HepG2 (cell line): ENCODE measurements at regions not wholly inside any gene's neighbourhood (a gene's known extent, or its start where the extent isn't known, plus 50 kb on each side); places are given as distances from the start of the nearest gene placed in this dataset.

ENCODE experiments used
- ATAC-seq: fragments of 200-7000 bp; cut with Tn5 transposase; 3 replicates; pipeline ENCODE4 v1.9.1; 2020; ENCODE audit warnings: mild to moderate bottlenecking, moderate library complexity
- BruUV-seq: library from RNA; stranded (reverse); fragments of 400-500 nt; replicated peaks from 2 replicates; lab custom pipeline; 2021; lab: Mats Ljungman, UMichigan
- CTCF ChIA-PET: fragments of 300-600 bp; formaldehyde crosslinking; extraction: SDS; loops from one replicate; lab custom pipeline; 2021; ENCODE audit warnings: low total read pairs, inconsistent platforms, low intra/inter-chr PET ratio; lab: Yijun Ruan, JAX
- POLR2A ChIA-PET: fragments of 350-600 bp; sonication (Branson Sonifier 250); formaldehyde crosslinking; loops from one replicate; lab custom pipeline; 2020; ENCODE audit warnings: antibody characterized with exemption, inconsistent platforms; lab: Yijun Ruan, JAX
- DNase-seq: peaks from one replicate; pipeline ENCODE4 v3.0.0-alpha.2; 2015; ENCODE audit warnings: low spot score
- FAIRE-seq: peaks from 3 replicates; lab custom pipeline; 2011; peaks lifted over from hg19 to GRCh38; lab: Jason Lieb, UNC
- H2AFZ ChIP-seq: one replicate; pipeline ENCODE4 v1.6.1; 2011; ENCODE audit warnings: low read length, inconsistent platforms
- H3K27ac ChIP-seq: fragments of 300-600 bp; 3 replicates; pipeline ENCODE4 v1.8.0; 2011; ENCODE audit warnings: mixed run types, mild to moderate bottlenecking, mixed read lengths, low read length, inconsistent platforms; ENCODE audit not compliant: insufficient read depth; ENCODE audit errors: extremely low read length
- H3K27me3 ChIP-seq, 2 experiments: fragments of 200-600 bp in 1 of 2; 2 replicates in 1 of 2; 3 replicates in 1 of 2; pipeline versions ENCODE4 v1.6.0 to v1.8.0; 2011; ENCODE audit warnings: low read length in 2 of 2, mild to moderate bottlenecking in 2 of 2, moderate library complexity in 2 of 2, inconsistent platforms in 1 of 2; ENCODE audit not compliant: insufficient read depth in 2 of 2, control insufficient read depth in 1 of 2
- H3K36me3 ChIP-seq, 2 experiments: fragments of 200-600 bp in 1 of 2; replicated peaks in 1 of 2; 2 replicates in 1 of 2; 3 replicates in 1 of 2; pipeline versions ENCODE4 v1.5.1 to v1.8.0; 2011; ENCODE audit warnings: low read length in 2 of 2, inconsistent platforms in 1 of 2; ENCODE audit not compliant: insufficient read depth in 2 of 2, control insufficient read depth in 1 of 2
- H3K4me1 ChIP-seq: 2 replicates; pipeline ENCODE4 v1.5.1; 2012; ENCODE audit warnings: low read length, inconsistent platforms; ENCODE audit not compliant: insufficient read depth
- H3K4me2 ChIP-seq: 2 replicates; pipeline ENCODE4 v1.6.0; 2011; ENCODE audit warnings: low read depth, low read length, inconsistent platforms
- H3K4me3 ChIP-seq, 3 experiments: fragments of 200-600 bp in 1 of 3; sonication (generic), shearing (Covaris generic) in 1 of 3; replicated peaks in 1 of 3; 2 replicates each; pipeline ENCODE4 v1.5.1; 2011 to 2016; ENCODE audit warnings: low read length in 3 of 3, inconsistent platforms in 2 of 3, low read depth in 2 of 3, mild to moderate bottlenecking in 2 of 3, control low read depth in 1 of 3, mixed read lengths in 1 of 3; ENCODE audit not compliant: insufficient read depth in 1 of 3
- H3K79me2 ChIP-seq: one replicate; pipeline ENCODE4 v1.6.1; 2011; ENCODE audit warnings: low read length, inconsistent platforms; ENCODE audit not compliant: insufficient read depth
- H3K9ac ChIP-seq: 2 replicates; pipeline ENCODE4 v1.6.0; 2011; ENCODE audit warnings: mild to moderate bottlenecking, low read depth, low read length, inconsistent platforms; ENCODE audit not compliant: insufficient read depth
- H3K9me3 ChIP-seq: 2 replicates; pipeline ENCODE4 v1.5.1; 2012; ENCODE audit warnings: mild to moderate bottlenecking, low read length
- H4K20me1 ChIP-seq: 2 replicates; pipeline ENCODE4 v1.6.0; 2011; ENCODE audit warnings: inconsistent platforms, mild to moderate bottlenecking, low read length, moderate library complexity; ENCODE audit not compliant: insufficient read depth
- DRAP1 ChIP-seq: IDR thresholded peaks from 2 replicates; pipeline ENCODE4 v1.6.1; 2016; ENCODE audit warnings: missing genetic modification reagents, missing compliant biosample characterization
- ZNF609 ChIP-seq: sonication (generic); formaldehyde crosslinking; IDR thresholded peaks from 2 replicates; pipeline ENCODE4 v1.4.0; 2020; ENCODE audit warnings: mild to moderate bottlenecking, missing genetic modification reagents, borderline replicate concordance
- ZNF792 ChIP-seq: IDR thresholded peaks from 2 replicates; pipeline ENCODE4 v1.6.1; 2016
- WGBS: methylation state at CpG from one replicate; pipeline ENCODE4 v1.1.6; 2017; ENCODE audit warnings: low lambda C conversion rate; 5-methylcytosine and 5-hydroxymethylcytosine counted together
- in situ Hi-C: cut with HindIII; loops from 2 replicates; pipeline ENCODE4 v1.10.0; 2017; ENCODE audit warnings: low pct_unique_long_range_greater_than_20kb; ENCODE audit not compliant: extremely low pct_ligation_motif_present
- intact Hi-C: fragments of 100-400 bp; cut with micrococcal nuclease; formaldehyde crosslinking; loops from one replicate; pipeline ENCODE4 v1.10.0; 2022; ENCODE audit not compliant: unreplicated experiment

- in situ Hi-C loops: no loop called here
- Histone ChIP-seq H3K4me3 (no peak overlapping the region), H3K9ac (no peak overlapping the region), H3K4me2 (no peak overlapping the region), H3K79me2 (no peaks in the 10 kb centered on the region), H2AFZ (no peak overlapping the region), H3K4me1 (no peaks in the 10 kb centered on the region)
- FAIRE-seq (no peak), ATAC-seq (no peak)
- CTCF ChIA-PET: no interaction called here
- TF ChIP-seq ZNF792 (no peak), ZNF609 (CRISPR knock-in tag) (no peak), DRAP1 (CRISPR knock-in tag) (no peak)
- TF ChIP-seq, all 625 proteins: peak for 0
- POLR2A ChIA-PET: no interaction called here
- no TSS peak for BruUV-seq
- Histone ChIP-seq H3K36me3 (no peaks in the 10 kb centered on the region), H3K27me3 (no peaks in the 10 kb centered on the region), H3K27ac (no peak overlapping the region), H3K9me3 (no peaks in the 10 kb centered on the region; the same call in 1 of the 2 replicates), H4K20me1 (no peaks in the 10 kb centered on the region)
- intact Hi-C loops: no loop called here
- DNase-seq: no peak
- 6% methylated on average over 6 of the region's 10 CpGs for WGBS
Measured at GRCh38 chr12:127654383-127654985, 612.5 kb upstream of the TMEM132C start.
